ENCODE measurements at regions not wholly inside any gene's neighbourhood (a gene's known extent, or its start where the extent isn't known, plus 50 kb on each side); places are given as distances from the start of the nearest gene placed in this dataset.

GRCh38 chr5:156253130-156253529, 73.8 kb upstream of the SGCD start:
- Histone ChIP-seq H3K9me3 (replicated peaks; ENCODE audit: insufficient read depth, low read length) (no peaks in the 10 kb centered on the region), H3K9ac (ENCODE audit: low read length) (no peak overlapping the region), H3K9me2 (replicated peaks; ENCODE audit: insufficient read depth, low read length) (no peaks in the 10 kb centered on the region), H3K27ac (ENCODE audit: low read length) (no peak overlapping the region), H3K79me2 (ENCODE audit: low read length) (no peaks in the 10 kb centered on the region), H3K27me3 (replicated peaks; ENCODE audit: insufficient read depth, low read length) (no peaks in the 10 kb centered on the region), H3K4me3 (ENCODE audit: low read length) (no peak overlapping the region), H3K36me3 (replicated peaks; ENCODE audit: insufficient read depth, low read length) (no peaks in the 10 kb centered on the region), H4K20me1 (ENCODE audit: insufficient read depth, low read length) (no peaks in the 10 kb centered on the region), H3F3A (ENCODE audit: insufficient read depth, low read length) (no peaks in the 10 kb centered on the region), H3K4me1 (ENCODE audit: low read length) (no peaks in the 10 kb centered on the region), H3K4me2 (ENCODE audit: low read depth, low read length) (no peak overlapping the region), H2AFZ (ENCODE audit: low read length) (no peak overlapping the region)
- TF ChIP-seq EZH2 (optimal IDR thresholded peaks at IDR 0.05; ENCODE audit: low read depth, low read length), result no peak
- no peak for TF ChIP-seq EZH2phosphoT487 (IDR thresholded peaks at IDR 0.05; ENCODE audit: low read length)
- no peak for TF ChIP-seq CTCF (IDR thresholded peaks at IDR 0.05; ENCODE audit: low read length)
- no peak for DNase-seq

- TF ChIP-seq CTCF (IDR thresholded peaks at IDR 0.05; ENCODE audit: low read length) (no peak), EZH2phosphoT487 (IDR thresholded peaks at IDR 0.05; ENCODE audit: low read length) (no peak), EZH2 (optimal IDR thresholded peaks at IDR 0.05; ENCODE audit: low read depth, low read length) (no peak)
- DNase-seq, result no peak
Observed at GRCh38 chr5:156254196-156254595, 72.8 kb upstream of the SGCD start.

GRCh38 chr5:156256642-156257041, 70.3 kb upstream of the SGCD start:
- H3K79me2 ChIP-seq (ENCODE audit: low read length), result no peaks in the 10 kb centered on the region
- no peak for TF ChIP-seq CTCF (IDR thresholded peaks at IDR 0.05; ENCODE audit: low read length)
- no peak for TF ChIP-seq EZH2 (optimal IDR thresholded peaks at IDR 0.05; ENCODE audit: low read depth, low read length)
- TF ChIP-seq EZH2phosphoT487 (IDR thresholded peaks at IDR 0.05; ENCODE audit: low read length), result no peak
- no peak overlapping the region for H3K4me3 ChIP-seq (ENCODE audit: low read length)
- H3K27ac ChIP-seq (ENCODE audit: low read length), result no peak overlapping the region
- no peak overlapping the region for H3K4me2 ChIP-seq (ENCODE audit: low read depth, low read length)
- no peak overlapping the region for H2AFZ ChIP-seq (ENCODE audit: low read length)
- H3K9me2 ChIP-seq (replicated peaks; ENCODE audit: insufficient read depth, low read length), result no peaks in the 10 kb centered on the region
- no peaks in the 10 kb centered on the region for H3F3A ChIP-seq (ENCODE audit: insufficient read depth, low read length)
- DNase-seq, result no peak
- H3K9me3 ChIP-seq (replicated peaks; ENCODE audit: insufficient read depth, low read length), result no peaks in the 10 kb centered on the region
- no peak overlapping the region for H3K9ac ChIP-seq (ENCODE audit: low read length)
- H3K4me1 ChIP-seq (ENCODE audit: low read length), result no peaks in the 10 kb centered on the region
- H3K27me3 ChIP-seq (replicated peaks; ENCODE audit: insufficient read depth, low read length), result no peaks in the 10 kb centered on the region
- no peaks in the 10 kb centered on the region for H3K36me3 ChIP-seq (replicated peaks; ENCODE audit: insufficient read depth, low read length)
- H4K20me1 ChIP-seq (ENCODE audit: insufficient read depth, low read length), result no peaks in the 10 kb centered on the region

More at GRCh38 chr5:156254196-156254595, 72.8 kb upstream of the SGCD start:
- no peaks in the 10 kb centered on the region for H3K79me2 ChIP-seq (ENCODE audit: low read length)
- no peak overlapping the region for H3K9ac ChIP-seq (ENCODE audit: low read length)
- H3F3A ChIP-seq (ENCODE audit: insufficient read depth, low read length), result no peaks in the 10 kb centered on the region
- no peaks in the 10 kb centered on the region for H3K27me3 ChIP-seq (replicated peaks; ENCODE audit: insufficient read depth, low read length)
- no peaks in the 10 kb centered on the region for H3K36me3 ChIP-seq (replicated peaks; ENCODE audit: insufficient read depth, low read length)
- H4K20me1 ChIP-seq (ENCODE audit: insufficient read depth, low read length), result no peaks in the 10 kb centered on the region
- no peak overlapping the region for H3K4me2 ChIP-seq (ENCODE audit: low read depth, low read length)
- no peak overlapping the region for H2AFZ ChIP-seq (ENCODE audit: low read length)
- H3K4me1 ChIP-seq (ENCODE audit: low read length), result no peaks in the 10 kb centered on the region
- H3K9me3 ChIP-seq (replicated peaks; ENCODE audit: insufficient read depth, low read length), result no peaks in the 10 kb centered on the region
- no peak overlapping the region for H3K27ac ChIP-seq (ENCODE audit: low read length)
- no peak overlapping the region for H3K4me3 ChIP-seq (ENCODE audit: low read length)
- no peaks in the 10 kb centered on the region for H3K9me2 ChIP-seq (replicated peaks; ENCODE audit: insufficient read depth, low read length)

Data from MM.1S (cell line).